Keratinocyte (primary cell): ENCODE measurements at regions not wholly inside any gene's neighbourhood (a gene's known extent, or its start where the extent isn't known, plus 50 kb on each side); places are given as distances from the start of the nearest gene placed in this dataset.

Experiments
- DNase-seq: peaks from one replicate; pipeline ENCODE4 v3.0.0-alpha.2; 2011; ENCODE audit warnings: low read depth, missing footprints, low spot score
- FAIRE-seq: peaks from 2 replicates; lab custom pipeline; 2011; peaks lifted over from hg19 to GRCh38; lab: Jason Lieb, UNC
- H2AFZ ChIP-seq: 2 replicates; pipeline ENCODE4 v1.6.0; 2012; ENCODE audit warnings: low read length, control low read depth, inconsistent platforms; ENCODE audit not compliant: control insufficient read depth
- H3K27ac ChIP-seq: 2 replicates; pipeline ENCODE4 v1.5.1; 2011; ENCODE audit warnings: low read length; ENCODE audit not compliant: control insufficient read depth, insufficient read depth
- H3K27me3 ChIP-seq: 3 replicates; pipeline ENCODE4 v1.6.0; 2011; ENCODE audit warnings: low read length; ENCODE audit not compliant: control insufficient read depth, insufficient read depth; ENCODE audit errors: extremely low read depth
- H3K36me3 ChIP-seq, 2 experiments: 2 replicates in 1 of 2; 3 replicates in 1 of 2; pipeline ENCODE4 v1.5.1; 2011; ENCODE audit warnings: low read length in 2 of 2, mild to moderate bottlenecking in 1 of 2; ENCODE audit not compliant: control insufficient read depth in 2 of 2, insufficient read depth in 2 of 2; ENCODE audit errors: extremely low read depth in 1 of 2
- H3K4me1 ChIP-seq: 3 replicates; pipeline ENCODE4 v1.5.1; 2011; ENCODE audit warnings: low read length; ENCODE audit not compliant: control insufficient read depth, insufficient read depth; ENCODE audit errors: extremely low read depth
- H3K4me2 ChIP-seq: 3 replicates; pipeline ENCODE4 v1.6.0; 2011; ENCODE audit warnings: low read depth, low read length; ENCODE audit not compliant: control insufficient read depth, insufficient read depth; ENCODE audit errors: extremely low read depth
- H3K4me3 ChIP-seq, 3 experiments: fragments of 200-600 bp in 1 of 3; sonication (generic) in 1 of 3; 2 replicates in 2 of 3; 3 replicates in 1 of 3; pipeline ENCODE4 v1.5.1; 2011 to 2016; ENCODE audit warnings: low read length in 3 of 3, mild to moderate bottlenecking in 3 of 3, control low read depth in 2 of 3, inconsistent platforms in 1 of 3, low read depth in 1 of 3, mixed read lengths in 1 of 3, mixed run types in 1 of 3, moderate library complexity in 1 of 3; ENCODE audit not compliant: control insufficient read depth in 2 of 3, insufficient read depth in 2 of 3; ENCODE audit errors: extremely low read depth in 1 of 3
- H3K79me2 ChIP-seq: 2 replicates; pipeline ENCODE4 v1.6.0; 2012; ENCODE audit warnings: low read length; ENCODE audit not compliant: control insufficient read depth, insufficient read depth
- H3K9ac ChIP-seq: 3 replicates; pipeline ENCODE4 v1.6.0; 2011; ENCODE audit warnings: low read length; ENCODE audit not compliant: control insufficient read depth, insufficient read depth; ENCODE audit errors: extremely low read depth
- H3K9me1 ChIP-seq: 3 replicates; pipeline ENCODE4 v1.6.0; 2011; ENCODE audit warnings: low read length; ENCODE audit not compliant: control insufficient read depth, insufficient read depth; ENCODE audit errors: extremely low read depth
- H3K9me3 ChIP-seq: 2 replicates; pipeline ENCODE4 v1.5.1; 2012; ENCODE audit warnings: low read depth, low read length; ENCODE audit not compliant: control insufficient read depth
- H4K20me1 ChIP-seq: 3 replicates; pipeline ENCODE4 v1.6.0; 2011; ENCODE audit warnings: low read length; ENCODE audit not compliant: control insufficient read depth, insufficient read depth; ENCODE audit errors: extremely low read depth
- EZH2 ChIP-seq: IDR thresholded peaks from one replicate; pipeline ENCODE4 v1.6.1; 2012; ENCODE audit warnings: inconsistent platforms, mild to moderate bottlenecking, low read length, moderate library complexity
- dilution Hi-C: fragments of 300-500 bp; cut with MboI; formaldehyde crosslinking; loops from one replicate; pipeline ENCODE4 v1.7.0; 2020; ENCODE audit warnings: low sequenced_read_pairs; ENCODE audit not compliant: extremely low pct_ligation_motif_present
- TF ChIP-seq, protein P1 (sequence below), 3 experiments: IDR thresholded peaks in 1 of 3; conservative IDR thresholded peaks in 1 of 3; optimal IDR thresholded peaks in 1 of 3; 2 replicates in 2 of 3; 3 replicates in 1 of 3; pipeline versions ENCODE3 to v1.5.1; 2011; ENCODE audit warnings: low read length in 3 of 3, mild to moderate bottlenecking in 3 of 3, moderate library complexity in 2 of 3, control low read depth in 1 of 3, inconsistent platforms in 1 of 3; ENCODE audit not compliant: insufficient read depth in 2 of 3; ENCODE audit errors: extremely low read depth in 1 of 3

DNA sequence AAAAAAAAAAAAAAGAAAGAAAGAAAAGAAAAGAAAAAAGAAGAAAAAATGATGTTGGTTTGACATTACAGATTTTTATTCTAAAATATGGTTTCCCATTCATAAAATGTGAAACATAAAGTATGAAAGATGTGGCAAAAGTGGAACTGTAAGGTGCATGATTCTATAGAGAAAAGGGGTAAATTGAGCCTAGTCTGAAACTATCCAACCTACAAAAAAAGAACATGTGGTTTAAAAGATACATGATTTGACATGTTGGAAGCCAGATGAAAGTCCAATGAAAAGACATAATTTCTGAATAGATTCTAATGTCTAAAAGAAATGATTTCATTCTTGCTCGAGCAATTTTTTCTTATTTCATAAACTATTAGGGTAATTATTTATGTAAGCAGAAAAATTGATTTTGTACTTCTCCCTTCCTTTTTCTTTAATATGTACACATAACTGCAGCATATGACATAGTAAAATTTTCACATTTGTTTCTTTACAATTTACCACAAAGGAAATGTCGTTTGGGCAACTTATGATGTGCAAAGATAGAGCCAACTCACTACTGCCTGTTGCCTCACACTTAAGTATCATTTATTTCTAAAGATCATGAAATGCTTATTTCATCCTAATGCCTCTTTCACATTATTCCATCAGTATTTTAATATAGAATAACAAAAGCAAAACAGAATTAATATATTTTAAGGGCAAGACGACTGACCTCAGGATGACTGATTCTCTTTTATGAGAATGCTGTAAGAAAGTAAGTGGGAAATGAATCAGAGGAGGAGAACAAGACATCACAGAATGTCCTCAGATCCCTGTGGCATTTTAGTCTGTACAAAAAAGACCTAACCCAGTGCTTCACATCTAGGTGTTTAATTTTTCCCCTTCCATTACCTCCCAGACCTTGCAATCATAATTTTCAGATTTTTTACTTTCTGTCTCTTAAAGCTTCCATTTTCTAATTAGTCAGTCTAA lies 165.8 kb upstream of the HMCN1 start:
- Histone ChIP-seq H3K9me1 (no peaks in the 10 kb centered on the region), H4K20me1 (no peaks in the 10 kb centered on the region), H3K36me3 (no peaks in the 10 kb centered on the region), H3K79me2 (no peaks in the 10 kb centered on the region), H3K9me3 (no peaks in the 10 kb centered on the region), H3K27ac (peak overlapping the region; percentile 11), H3K9ac (no peak overlapping the region), H2AFZ (no peak overlapping the region), H3K4me3 (no peak overlapping the region), H3K27me3 (no peaks in the 10 kb centered on the region), H3K4me2 (peak overlapping the region; percentile 12), H3K4me1 (peaks cover 74% of the 10 kb centered on the region)
- TF ChIP-seq EZH2, result no peak
- TF ChIP-seq, protein P1, sequence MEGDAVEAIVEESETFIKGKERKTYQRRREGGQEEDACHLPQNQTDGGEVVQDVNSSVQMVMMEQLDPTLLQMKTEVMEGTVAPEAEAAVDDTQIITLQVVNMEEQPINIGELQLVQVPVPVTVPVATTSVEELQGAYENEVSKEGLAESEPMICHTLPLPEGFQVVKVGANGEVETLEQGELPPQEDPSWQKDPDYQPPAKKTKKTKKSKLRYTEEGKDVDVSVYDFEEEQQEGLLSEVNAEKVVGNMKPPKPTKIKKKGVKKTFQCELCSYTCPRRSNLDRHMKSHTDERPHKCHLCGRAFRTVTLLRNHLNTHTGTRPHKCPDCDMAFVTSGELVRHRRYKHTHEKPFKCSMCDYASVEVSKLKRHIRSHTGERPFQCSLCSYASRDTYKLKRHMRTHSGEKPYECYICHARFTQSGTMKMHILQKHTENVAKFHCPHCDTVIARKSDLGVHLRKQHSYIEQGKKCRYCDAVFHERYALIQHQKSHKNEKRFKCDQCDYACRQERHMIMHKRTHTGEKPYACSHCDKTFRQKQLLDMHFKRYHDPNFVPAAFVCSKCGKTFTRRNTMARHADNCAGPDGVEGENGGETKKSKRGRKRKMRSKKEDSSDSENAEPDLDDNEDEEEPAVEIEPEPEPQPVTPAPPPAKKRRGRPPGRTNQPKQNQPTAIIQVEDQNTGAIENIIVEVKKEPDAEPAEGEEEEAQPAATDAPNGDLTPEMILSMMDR (optimal IDR thresholded peaks at IDR 0.05 in 1 of 3, IDR thresholded peaks at IDR 0.05 in 1 of 3, conservative IDR thresholded peaks at IDR 0.05 in 1 of 3; ENCODE audit: extremely low read depth in 1 of 3, insufficient read depth in 2 of 3, low read length in 3 of 3), result no peak
- FAIRE-seq (peak; percentile 26), DNase-seq (no peak)
- dilution Hi-C loops, result no loop called here

DNA sequence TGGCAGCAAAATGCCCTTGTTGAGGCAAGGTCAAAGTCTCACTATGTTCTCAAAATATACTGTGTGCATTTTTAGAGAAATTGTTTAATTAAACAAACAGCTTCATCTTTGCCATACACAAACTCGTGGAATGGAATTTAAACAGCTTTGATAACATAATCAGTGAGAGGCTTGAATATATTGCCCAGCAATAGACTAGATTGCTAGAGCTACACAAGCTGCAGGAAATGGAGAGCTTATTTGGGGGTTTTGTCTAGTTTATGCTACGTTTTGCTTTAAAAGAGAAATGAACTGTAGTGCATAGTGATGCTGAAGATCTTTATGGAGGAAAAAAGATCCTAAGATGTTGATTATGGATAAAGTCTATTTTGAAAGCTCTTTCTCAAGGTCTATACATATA lies 166.8 kb upstream of the HMCN1 start:
- no peaks in the 10 kb centered on the region for H3K79me2 ChIP-seq
- no peaks in the 10 kb centered on the region for H3K9me1 ChIP-seq
- no peaks in the 10 kb centered on the region for H3K9me3 ChIP-seq
- H3K4me3 ChIP-seq, result no peak overlapping the region
- TF ChIP-seq EZH2, result no peak
- TF ChIP-seq, protein P1 (optimal IDR thresholded peaks at IDR 0.05 in 1 of 3, IDR thresholded peaks at IDR 0.05 in 1 of 3, conservative IDR thresholded peaks at IDR 0.05 in 1 of 3; ENCODE audit: extremely low read depth in 1 of 3, insufficient read depth in 2 of 3, low read length in 3 of 3), result no peak
- peaks cover 74% of the 10 kb centered on the region for H3K4me1 ChIP-seq
- dilution Hi-C loops, result no loop called here
- H3K36me3 ChIP-seq, result no peaks in the 10 kb centered on the region
- peak overlapping the region; percentile 56 for H3K4me2 ChIP-seq
- H3K27me3 ChIP-seq, result no peaks in the 10 kb centered on the region
- FAIRE-seq (peak; percentile 13), DNase-seq (no peak)
- H3K27ac ChIP-seq, result peak overlapping the region; percentile 70
- no peak overlapping the region for H2AFZ ChIP-seq
- no peak overlapping the region for H3K9ac ChIP-seq
- H4K20me1 ChIP-seq, result no peaks in the 10 kb centered on the region
